NCI-H1694 (cell line): ENCODE measurements at regions not wholly inside any gene's neighbourhood (a gene's known extent, or its start where the extent isn't known, plus 50 kb on each side); places are given as distances from the start of the nearest gene placed in this dataset.
A peak's percentile ranks its signal among the peaks of the same experiment; 100 is the strongest.

Experiments used
- DNase-seq: peaks from one replicate; lab custom pipeline; 2025; lab: John Stamatoyannopoulos, UW

DNA sequence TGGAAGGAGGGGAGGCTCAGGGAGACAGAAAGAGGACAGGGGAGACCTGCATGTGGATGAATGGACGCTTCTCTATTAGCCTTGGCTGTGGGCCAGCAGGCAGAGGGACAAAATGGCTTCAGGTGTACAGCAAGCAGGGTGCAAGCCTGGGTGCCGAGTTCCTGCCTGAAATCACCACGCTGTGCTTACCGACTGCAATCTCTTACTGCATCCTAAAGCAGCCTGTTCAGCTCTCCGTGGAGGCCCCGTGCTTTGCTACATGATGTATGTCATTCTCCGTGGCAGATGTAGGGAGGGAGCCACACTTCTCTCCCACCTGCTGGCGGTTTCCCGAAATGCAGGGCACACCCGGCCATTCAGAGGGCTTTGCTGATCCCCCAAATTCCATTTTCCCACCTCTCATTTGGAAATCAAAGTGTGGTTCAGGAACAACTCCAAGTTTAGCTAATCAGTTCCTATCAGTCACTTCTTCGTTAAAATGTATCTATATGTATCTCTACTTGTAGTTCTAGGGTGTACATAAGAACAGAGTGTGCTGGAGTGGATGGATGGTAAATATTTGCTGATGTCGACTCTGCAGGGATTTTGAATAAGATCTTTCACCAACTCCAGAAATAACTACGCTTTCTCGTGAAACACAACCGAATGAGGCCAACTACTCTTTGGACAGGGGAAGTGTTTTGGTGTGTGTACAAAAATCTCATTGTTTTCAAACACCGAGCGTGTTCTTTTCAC lies 122.3 kb upstream of the BACE2 start:
- DNase-seq, result peak; percentile 67

DNA sequence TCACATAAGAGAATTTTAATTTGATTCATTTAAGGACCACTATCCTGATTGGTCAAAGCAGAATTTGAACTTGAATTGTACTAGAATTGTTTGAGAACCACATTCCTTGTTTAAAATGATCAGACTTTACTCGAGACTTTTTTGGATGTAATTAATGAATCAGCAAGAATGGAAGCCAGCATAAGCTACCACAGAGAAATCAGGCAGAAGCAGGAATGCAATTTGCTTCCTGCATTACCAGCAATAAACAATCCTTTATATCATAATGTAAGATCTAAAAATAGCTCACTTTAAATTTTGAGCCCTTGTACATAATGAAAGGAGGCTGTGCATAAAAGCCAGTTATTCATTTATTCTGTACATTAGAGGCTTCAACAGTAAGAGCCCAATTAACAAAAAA lies 119.8 kb upstream of the BACE2 start:
- DNase-seq, result no peak

- no peak for DNase-seq
Observed at GRCh38 chr21:41048623-41049022, 119.3 kb upstream of the BACE2 start.

DNA sequence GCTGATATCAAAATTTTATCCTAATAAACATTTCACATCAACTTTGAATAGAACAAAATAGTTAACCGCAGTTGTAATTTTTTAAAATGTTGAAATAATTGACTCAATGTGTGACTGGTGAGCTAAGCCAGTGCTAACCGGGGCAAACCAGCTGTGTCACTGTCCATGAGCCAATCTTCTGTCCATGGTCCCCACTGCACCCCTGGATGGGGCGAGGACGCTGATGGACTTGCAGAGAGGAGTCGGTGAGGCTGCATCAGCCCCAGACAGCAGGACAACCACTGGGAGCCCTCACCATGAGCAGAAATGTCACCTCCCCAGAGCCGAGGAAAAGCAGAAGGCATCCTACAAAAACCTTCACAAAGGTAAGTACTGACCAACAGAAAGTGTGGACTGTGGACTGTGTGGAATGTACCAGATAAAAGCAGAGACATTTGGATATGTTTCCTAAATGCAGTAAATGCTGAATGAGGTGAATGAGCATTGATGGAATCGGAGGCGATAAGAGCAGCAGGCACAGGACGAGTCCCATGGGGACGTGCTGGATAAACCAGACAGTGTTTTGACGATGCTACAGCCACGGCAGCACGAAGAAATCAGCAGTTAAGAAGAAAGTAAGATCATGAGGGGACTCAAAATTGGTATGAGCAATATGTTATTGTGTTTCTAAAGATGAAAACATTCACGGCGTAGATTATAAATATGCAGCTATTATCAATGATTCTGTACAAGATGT lies 115.0 kb upstream of the BACE2 start:
- no peak for DNase-seq

GRCh38 chr21:41054018-41054578 lies 113.9 kb upstream of the BACE2 start:
- no peak for DNase-seq

GRCh38 chr21:41055266-41055665 lies 112.7 kb upstream of the BACE2 start:
- no peak for DNase-seq

GRCh38 chr21:41059871-41060270 lies 108.1 kb upstream of the BACE2 start:
- no peak for DNase-seq

DNA sequence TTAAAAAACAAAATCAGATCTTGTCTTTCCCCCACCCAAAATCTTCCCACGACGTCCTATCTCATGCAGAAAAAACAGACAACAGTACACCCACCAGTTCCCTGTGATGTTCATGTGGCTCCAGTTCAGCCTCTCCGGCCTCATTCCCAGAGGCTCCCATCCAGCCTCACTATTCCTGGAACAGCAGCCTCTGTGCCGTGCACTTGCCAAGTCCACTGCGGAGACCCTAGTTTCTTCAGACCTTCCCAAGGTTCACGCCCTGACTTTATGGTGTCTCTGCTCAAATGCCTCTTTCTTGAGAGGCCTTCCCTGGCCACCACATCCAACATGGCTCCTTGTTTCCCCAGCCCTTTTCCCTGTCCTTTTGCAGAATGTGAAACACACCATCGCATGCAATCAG lies 106.3 kb upstream of the BACE2 start:
- no peak for DNase-seq

- DNase-seq, result no peak
Observed at GRCh38 chr21:41064334-41064791, 103.6 kb upstream of the BACE2 start.

GRCh38 chr21:41064951-41065350 lies 103.0 kb upstream of the BACE2 start:
- no peak for DNase-seq

DNA sequence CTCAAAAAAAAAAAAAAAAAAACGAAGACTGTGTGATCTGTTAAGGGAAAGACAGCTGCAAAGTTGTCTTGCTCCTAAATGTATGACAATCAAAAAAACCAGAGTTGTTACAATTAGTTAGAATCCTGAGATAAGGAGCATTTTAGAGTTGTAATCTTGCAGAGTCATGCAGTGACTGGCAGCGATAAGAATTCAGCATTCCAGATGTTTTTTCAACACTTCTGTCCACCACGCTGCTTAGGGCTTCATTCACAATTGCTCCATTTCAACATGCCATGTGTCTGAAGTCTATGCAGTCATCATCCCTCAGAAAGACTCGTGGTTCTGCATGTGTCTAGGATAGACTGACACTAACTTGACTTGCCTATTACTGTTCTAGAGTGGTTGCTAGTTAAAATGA lies 102.4 kb upstream of the BACE2 start:
- no peak for DNase-seq

- DNase-seq, result no peak
Observed at GRCh38 chr21:41066086-41066938, 101.6 kb upstream of the BACE2 start.

- no peak for DNase-seq
Observed at GRCh38 chr21:41067709-41068108, 100.3 kb upstream of the BACE2 start.

- no peak for DNase-seq
Observed at GRCh38 chr21:41068496-41068895, 99.5 kb upstream of the BACE2 start.

GRCh38 chr21:41068967-41069642 lies 98.9 kb upstream of the BACE2 start:
- peak; percentile 7 for DNase-seq

DNA sequence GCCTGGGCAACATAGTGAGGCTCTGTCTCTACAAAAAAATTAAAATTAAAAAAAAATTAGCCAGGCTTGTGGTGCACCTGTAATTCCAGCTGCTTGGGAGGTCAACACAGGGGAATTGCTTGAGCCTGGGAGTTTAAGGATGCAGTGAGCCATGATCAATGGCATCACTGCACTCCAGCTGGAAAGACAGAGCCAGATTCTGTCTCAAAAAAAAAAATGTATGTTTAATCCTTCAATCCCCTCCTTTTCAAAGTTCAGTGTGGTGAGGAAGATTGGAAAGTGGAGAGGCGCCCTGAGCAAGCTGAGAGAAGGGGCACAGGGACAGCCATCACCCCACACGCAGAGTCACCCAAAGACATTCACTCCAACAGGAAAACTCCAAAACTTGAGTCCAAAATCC lies 97.7 kb upstream of the BACE2 start:
- no peak for DNase-seq

DNA sequence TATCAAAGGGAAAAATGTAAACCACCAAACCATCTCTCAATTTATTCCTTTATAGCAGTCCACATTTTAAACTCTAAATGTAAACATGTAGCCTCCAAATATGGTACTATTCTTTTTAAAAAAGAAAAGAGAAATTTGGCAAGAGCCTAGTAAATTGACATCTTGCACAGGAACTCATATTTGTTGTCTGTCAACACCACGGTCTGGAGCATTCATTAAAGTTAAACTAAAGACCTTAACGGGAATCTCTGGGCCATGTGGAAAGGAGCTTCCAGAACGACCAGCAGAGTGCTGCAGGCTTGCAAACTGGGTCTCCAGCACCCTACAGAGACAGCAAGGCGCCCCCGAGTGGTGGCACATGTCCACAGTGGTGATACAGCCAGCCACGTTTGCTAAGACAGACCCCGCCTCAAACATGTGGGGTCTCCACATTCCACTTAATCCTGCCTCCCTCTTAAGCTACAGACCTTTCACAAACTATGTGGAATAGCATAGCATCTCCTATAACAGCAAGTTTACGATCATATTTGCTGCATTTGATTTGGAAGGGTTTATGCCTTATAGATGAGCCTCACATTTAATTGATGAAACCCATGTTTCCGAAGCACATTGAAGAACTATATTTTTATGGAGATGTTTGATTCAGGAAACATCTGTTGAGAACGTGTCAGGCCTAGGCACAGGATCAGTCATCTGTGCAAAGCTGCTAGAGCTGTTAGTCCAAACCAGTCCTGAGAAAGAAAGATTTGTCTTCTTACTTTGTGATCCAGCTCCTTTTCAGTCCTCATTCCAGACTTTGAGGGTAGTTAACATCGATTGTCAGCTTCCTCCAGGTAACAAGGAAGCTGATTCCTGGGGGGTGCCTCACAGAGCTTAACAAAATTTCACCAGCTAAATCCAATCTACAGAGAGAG lies 96.4 kb upstream of the BACE2 start:
- DNase-seq, result peak; percentile 33

GRCh38 chr21:41073558-41073957 lies 94.4 kb upstream of the BACE2 start:
- DNase-seq, result no peak

DNA sequence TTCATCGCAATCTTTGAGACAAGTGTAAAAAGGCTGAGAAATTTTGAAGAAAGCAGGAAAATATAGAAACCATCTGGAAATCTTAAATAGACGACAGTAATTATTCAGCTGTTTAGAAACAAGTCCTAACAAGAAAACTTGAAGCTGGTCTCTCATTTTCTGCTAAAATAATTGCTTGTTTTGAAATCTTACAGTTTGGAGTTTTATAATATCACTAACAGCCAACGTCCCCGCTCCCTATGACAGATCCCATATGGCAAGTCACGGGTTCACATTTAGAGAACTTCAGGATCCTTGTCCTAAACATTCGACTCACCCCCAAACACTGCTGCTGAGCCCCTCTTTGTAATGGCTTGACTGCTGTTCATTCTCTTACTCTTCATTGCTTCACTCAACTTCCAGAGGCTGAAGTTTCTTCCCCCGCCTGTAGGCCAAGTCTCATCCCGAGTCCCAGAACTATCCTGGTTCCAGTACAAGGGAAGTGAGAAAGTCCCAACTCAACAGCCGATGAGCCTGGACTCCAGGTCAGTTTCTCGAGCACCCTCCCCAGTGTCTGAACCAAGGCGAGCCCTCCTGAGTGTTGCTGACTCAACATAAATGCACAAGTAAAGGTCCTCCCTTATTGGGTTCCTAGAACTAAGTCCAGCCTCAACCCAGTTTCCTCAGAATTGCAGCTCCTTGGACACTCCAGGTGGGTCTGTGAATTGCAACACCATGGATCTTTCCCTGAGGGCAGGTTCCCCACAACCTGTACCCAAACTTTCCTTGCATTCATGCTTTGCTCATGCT lies 93.4 kb upstream of the BACE2 start:
- no peak for DNase-seq

DNA sequence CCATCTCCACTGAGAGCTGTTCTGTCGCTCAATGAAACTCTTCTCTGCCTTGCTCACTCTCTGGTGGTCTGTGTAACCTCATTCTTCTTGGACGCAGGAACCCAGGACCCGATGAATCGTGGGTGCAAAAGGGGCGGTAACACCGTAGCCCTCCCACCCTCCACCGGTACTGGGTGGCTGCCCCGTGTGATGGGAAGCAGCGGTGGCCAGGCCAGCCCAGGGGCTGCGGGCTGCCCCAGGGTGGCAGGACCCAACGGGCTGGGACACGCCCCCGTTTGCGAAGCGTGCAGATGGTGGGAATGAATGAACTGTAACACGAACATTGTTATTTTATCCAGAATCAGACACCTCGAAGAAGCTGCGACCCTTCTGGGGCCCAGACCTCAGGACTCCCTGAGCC lies 92.3 kb upstream of the BACE2 start:
- no peak for DNase-seq
